Prostate gland (tissue), 2 donors: ENCODE measurements at regions not wholly inside any gene's neighbourhood (a gene's known extent, or its start where the extent isn't known, plus 50 kb on each side); places are given as distances from the start of the nearest gene placed in this dataset.
A peak's percentile ranks its signal among the peaks of the same experiment; 100 is the strongest.
"Not testable (repeated sequence)": the region's sequence is repeated elsewhere in the genome, so short reads cannot be mapped to it uniquely, and the experiment has no call there.

Experiments used
- DNase-seq: peaks from one replicate; pipeline ENCODE4 v3.0.0-alpha.2; 2019; ENCODE audit warnings: low spot score
- H3K27ac ChIP-seq, 2 donors: fragments of 200-600 bp; sonication (generic); 2 replicates each; pipeline ENCODE4 v1.5.1; 2017 to 2019
- H3K27me3 ChIP-seq: fragments of 200-600 bp; sonication (generic); replicated peaks from 2 replicates; pipeline ENCODE4 v1.5.1; 2019; ENCODE audit not compliant: insufficient read depth
- H3K36me3 ChIP-seq, 2 donors: fragments of 200-600 bp; sonication (generic); 1 replicate in 1 of 2; 2 replicates in 1 of 2; pipeline versions ENCODE4 v1.5.1 to v1.8.1; 2017 to 2019
- H3K4me1 ChIP-seq: fragments of 200-600 bp; sonication (generic); replicated peaks from 2 replicates; pipeline ENCODE4 v1.5.1; 2019
- H3K4me3 ChIP-seq, 2 donors: fragments of 200-600 bp; sonication (generic); 2 replicates each; pipeline ENCODE4 v1.5.1; 2017 to 2019
- H3K9me3 ChIP-seq: fragments of 200-600 bp; sonication (generic); 2 replicates; pipeline ENCODE4 v1.5.1; 2017
- POLR2AphosphoS5 ChIP-seq: sonication (generic); formaldehyde crosslinking; IDR thresholded peaks from one replicate; pipeline ENCODE4 v1.6.1; 2017; ENCODE audit warnings: antibody characterized with exemption
- WGBS: methylation state at CpG from one replicate; pipeline ENCODE4 v1.1.5; 2018; 5-methylcytosine and 5-hydroxymethylcytosine counted together
- intact Hi-C: fragments of 100-400 bp; cut with DNase I; formaldehyde crosslinking; loops from one replicate; pipeline ENCODE4 v1.14.2; 2022
- TF ChIP-seq, protein P1 (sequence below), 4 experiments: fragments of 200-600 bp in 2 of 4; fragments of 450-650 bp in 2 of 4; sonication (generic) in 2 of 4; IDR thresholded peaks; 1 replicate in 3 of 4; 2 replicates in 1 of 4; pipeline ENCODE4 v1.5.1; 2016 to 2019; ENCODE audit warnings: antibody characterized with exemption in 4 of 4, mild to moderate bottlenecking in 2 of 4, moderate library complexity in 2 of 4

DNA sequence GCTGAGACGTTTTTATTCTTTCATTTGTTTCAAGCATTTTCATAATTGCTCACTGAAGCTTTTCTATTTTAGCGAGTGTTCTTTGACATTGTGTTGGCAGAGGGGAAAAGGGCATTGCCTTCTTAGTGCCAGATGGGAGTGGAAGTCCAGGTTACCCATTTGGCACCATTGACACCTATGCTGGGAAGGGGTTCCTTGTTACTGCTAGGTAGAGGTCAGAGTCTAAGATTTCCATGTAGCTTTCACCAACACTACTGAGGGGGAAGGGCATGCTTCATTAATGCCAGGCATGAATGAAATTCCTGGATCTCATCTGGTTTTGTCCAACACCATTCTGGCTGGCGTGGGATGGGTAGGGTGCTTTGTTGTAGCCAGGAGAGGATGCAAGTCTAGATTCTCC lies 191.3 kb upstream of the PLGLB1 start:
- H3K27me3 ChIP-seq, intact Hi-C loops, DNase-seq, H3K4me1 ChIP-seq, H3K27ac ChIP-seq, H3K9me3 ChIP-seq, H3K36me3 ChIP-seq, H3K4me3 ChIP-seq: not testable (repeated sequence)
- 91% methylated on average over 1 of the region's 3 CpGs for WGBS

DNA sequence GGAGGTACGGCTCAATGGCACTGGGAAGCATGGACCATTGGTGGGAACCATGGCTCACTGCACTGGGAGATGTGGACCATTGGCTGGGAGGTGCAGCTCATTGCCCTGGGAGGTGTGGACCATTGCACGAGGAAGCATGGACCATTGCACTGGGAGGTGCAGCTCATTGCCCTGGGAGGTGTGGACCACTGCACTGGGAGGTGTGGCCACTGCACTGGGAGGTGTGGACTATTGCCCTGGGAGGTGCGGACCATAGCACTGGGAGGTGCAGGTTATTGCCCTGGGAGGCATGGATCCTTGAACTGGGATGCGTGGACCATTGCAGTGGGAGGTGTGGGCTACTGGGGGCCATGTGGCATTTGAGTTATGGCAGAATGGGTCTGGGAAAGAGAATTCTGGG lies 195.4 kb upstream of the PLGLB1 start:
- not testable (repeated sequence) for H3K4me3 ChIP-seq, DNase-seq
- 88% methylated on average over 1 of the region's 4 CpGs for WGBS

DNA sequence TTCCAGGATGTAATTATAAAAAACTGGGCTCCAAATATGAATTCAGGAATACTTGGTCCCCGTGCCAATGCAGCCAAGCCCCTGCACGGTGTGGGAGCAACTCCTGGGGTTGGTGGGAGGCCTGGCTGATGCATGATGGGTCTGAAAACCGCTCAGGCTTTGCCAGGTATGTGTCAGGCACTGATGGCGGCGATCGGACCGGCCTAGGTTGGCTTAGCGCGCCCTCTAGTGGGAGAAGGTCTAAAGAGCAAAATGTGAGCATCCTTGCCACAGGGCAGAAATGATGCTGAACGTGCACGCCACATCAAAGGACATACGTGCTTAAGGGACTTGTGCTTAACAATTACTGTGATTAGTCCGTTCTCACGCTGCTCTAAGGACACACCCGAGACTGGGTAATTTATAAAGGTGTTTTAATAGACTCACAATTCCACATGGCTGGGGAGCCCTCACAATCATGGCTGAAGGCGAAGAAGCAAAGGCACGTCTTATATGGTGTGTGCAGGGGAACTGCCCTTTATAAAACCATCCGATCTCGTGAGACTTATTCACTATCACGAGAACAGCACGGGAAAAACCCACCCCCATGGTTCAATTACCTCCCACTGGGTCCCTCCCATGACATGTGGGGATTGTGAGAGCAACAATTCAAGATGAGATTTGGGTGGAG lies 196.2 kb upstream of the PLGLB1 start:
- intact Hi-C loops, DNase-seq, H3K4me1 ChIP-seq, H3K9me3 ChIP-seq, H3K4me3 ChIP-seq, H3K27me3 ChIP-seq, H3K36me3 ChIP-seq, H3K27ac ChIP-seq: not testable (repeated sequence)
- TF ChIP-seq, protein P1, sequence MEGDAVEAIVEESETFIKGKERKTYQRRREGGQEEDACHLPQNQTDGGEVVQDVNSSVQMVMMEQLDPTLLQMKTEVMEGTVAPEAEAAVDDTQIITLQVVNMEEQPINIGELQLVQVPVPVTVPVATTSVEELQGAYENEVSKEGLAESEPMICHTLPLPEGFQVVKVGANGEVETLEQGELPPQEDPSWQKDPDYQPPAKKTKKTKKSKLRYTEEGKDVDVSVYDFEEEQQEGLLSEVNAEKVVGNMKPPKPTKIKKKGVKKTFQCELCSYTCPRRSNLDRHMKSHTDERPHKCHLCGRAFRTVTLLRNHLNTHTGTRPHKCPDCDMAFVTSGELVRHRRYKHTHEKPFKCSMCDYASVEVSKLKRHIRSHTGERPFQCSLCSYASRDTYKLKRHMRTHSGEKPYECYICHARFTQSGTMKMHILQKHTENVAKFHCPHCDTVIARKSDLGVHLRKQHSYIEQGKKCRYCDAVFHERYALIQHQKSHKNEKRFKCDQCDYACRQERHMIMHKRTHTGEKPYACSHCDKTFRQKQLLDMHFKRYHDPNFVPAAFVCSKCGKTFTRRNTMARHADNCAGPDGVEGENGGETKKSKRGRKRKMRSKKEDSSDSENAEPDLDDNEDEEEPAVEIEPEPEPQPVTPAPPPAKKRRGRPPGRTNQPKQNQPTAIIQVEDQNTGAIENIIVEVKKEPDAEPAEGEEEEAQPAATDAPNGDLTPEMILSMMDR (IDR thresholded peaks at IDR 0.05) = peak in 2 of 4 experiments; percentile 10 to 32
- WGBS = no CpG with 5 or more reads among the region's 21 CpGs

More for the DNA sequence above, 195.4 kb upstream of the PLGLB1 start:
- H3K27me3 ChIP-seq, H3K4me1 ChIP-seq, intact Hi-C loops, H3K9me3 ChIP-seq, H3K27ac ChIP-seq, H3K36me3 ChIP-seq: not testable (repeated sequence)

DNA sequence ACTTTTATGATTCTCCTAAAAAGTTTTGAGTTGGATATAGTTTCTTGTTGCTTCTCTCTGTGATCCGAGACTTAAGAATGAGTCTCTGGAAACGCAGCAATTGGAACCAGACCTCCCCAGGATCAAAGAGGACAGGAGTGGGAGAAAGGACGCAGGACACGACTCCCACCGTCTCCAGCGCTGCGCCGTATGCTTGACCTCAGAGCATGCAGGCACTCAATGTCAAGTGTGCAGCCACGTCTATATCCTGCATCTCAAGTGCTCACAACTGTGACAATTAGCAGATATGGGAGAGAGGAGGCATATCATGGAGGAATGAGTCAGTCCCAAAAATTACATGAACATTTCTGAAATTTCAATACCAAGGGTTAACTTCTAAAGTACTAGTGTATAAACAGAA lies 199.0 kb upstream of the PLGLB1 start:
- H3K9me3 ChIP-seq, DNase-seq, H3K4me1 ChIP-seq, H3K27me3 ChIP-seq, H3K4me3 ChIP-seq, H3K36me3 ChIP-seq, H3K27ac ChIP-seq, intact Hi-C loops: not testable (repeated sequence)
- WGBS = 54% methylated on average over 9 of the region's 9 CpGs

DNA sequence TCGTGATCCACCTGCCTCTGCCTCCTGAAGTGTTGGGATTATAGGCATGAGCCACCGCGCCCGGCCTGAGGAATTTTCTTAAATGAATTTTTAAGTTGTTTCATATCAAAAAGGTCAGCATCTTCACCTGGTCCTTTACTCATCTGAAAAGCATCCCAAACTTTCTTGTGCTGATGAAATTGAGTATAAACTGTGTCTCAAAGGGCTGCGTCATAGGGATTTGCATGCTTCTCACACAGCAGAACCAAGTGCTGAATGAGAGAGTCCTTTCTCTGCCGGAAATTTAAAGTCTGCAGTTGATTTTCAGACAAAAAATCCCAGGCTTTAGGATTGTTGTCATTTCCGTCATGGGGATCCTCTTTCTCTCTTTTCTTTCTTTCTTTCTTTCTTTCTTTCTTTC lies 200.5 kb upstream of the PLGLB1 start:
- H3K9me3 ChIP-seq, DNase-seq, H3K36me3 ChIP-seq, H3K27me3 ChIP-seq, H3K4me3 ChIP-seq, H3K4me1 ChIP-seq, H3K27ac ChIP-seq, intact Hi-C loops: not testable (repeated sequence)
- WGBS = 91% methylated on average over 7 of the region's 7 CpGs

DNA sequence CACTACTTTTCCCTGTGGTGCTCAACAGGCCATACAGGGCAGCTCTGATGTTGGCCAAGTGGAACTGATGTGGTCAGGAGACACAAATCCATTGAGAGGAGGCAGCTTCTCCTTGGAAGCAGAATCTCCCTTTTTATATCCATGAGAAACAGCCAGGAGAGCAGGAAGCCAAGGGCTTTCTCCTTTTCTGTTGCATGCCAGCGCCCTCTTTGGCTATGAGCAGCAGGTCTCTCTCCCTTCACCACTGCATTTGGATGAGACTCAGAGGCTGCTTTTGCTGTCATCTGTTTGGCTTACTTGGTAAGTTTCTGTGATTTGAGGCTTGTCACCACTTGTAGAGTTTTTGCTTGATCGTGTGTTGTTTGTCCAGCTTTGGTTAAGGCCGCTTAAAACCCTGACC lies 202.2 kb upstream of the PLGLB1 start:
- H3K36me3 ChIP-seq, DNase-seq, H3K9me3 ChIP-seq, H3K27me3 ChIP-seq, H3K4me3 ChIP-seq, H3K27ac ChIP-seq, intact Hi-C loops, H3K4me1 ChIP-seq: not testable (repeated sequence)
- WGBS = 19% methylated on average over 2 of the region's 3 CpGs

DNA sequence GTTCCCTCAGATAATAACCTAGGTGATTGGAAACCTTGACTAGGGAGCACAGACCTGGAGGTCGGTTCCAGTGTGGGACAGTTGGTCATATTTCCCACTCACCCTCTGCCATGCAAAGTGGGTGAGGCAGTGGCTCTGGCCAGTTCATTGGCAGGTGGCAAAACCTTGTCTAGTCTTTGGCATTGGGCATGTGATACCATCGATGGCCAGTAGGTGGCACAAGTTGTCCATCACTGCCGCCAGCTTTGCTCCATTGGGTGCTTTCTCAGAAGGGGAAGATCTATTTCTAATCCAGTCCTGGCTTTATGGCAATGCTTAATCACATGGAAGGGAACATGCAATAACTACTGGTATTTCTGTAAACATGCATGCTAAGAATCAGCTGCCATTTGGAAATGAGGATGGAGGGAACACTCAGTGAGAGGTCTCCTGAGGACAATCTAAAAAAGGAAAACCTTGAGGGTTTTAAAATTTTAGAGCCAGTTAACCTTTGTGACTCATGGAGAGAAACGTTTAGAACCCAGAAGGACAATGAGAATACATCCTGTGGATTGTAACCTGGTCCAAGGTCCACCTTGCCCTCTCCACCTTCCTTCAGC lies 207.5 kb upstream of the PLGLB1 start:
- H3K27ac ChIP-seq, DNase-seq, H3K4me1 ChIP-seq, H3K27me3 ChIP-seq, H3K36me3 ChIP-seq, intact Hi-C loops, H3K9me3 ChIP-seq, H3K4me3 ChIP-seq: not testable (repeated sequence)
- 0% methylated on average over 1 of the region's 4 CpGs for WGBS
- TF ChIP-seq POLR2AphosphoS5 = peak; percentile 50
- TF ChIP-seq, protein P1 (IDR thresholded peaks at IDR 0.05) = peak in 2 of 4 experiments; percentile 23 to 58

DNA sequence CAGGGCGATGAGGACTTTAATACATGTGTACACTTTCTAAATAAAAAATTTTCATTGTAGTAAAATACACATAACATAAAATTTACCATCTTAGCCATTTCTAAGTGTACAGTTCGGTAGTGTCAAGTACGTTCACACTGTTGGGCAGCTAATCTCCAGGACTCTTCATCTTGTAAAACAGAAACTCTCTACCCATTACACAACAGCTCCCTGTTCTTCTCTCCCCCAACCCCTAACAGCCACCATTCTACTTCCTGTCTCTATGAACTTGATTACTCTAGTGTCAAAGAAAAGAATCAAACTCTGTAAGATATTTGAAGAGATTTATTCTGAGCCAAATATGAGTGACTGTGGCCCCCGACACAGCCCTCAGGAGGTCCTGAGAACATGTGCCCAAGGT lies 208.3 kb upstream of the PLGLB1 start:
- 59% methylated on average over 2 of the region's 4 CpGs for WGBS
- not testable (repeated sequence) for H3K27ac ChIP-seq, DNase-seq

DNA sequence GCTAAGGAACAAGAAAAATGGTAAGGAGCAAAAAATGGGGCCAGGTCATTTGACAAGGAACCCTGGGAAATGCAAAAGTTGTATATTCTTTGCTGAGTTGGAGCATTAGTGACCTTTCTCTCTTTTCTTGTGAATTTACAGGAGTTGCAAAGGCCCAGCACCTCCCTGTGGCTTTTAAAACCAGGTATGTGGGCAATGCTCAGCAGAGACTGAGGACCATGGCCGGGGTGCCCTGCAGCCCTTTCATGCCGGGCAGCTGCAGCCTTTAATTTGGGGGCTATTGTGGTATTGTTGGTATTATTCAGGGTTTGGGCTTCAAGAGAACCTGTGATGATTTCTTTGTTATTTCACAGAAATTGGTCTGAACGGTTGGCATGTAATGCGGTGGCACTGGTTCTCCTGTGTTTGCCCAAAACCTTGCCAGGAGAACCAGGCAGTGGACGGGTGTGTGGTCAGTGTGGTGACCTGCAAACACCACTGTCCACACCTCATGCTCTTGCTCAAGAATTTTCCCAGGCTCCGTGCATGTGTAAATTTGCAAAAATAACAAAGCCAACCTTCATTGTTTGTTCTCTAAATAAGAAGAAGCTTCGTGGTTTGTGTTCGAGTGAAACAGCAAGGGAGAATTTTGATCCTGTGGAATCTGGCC lies 213.8 kb upstream of the PLGLB1 start:
- H3K4me1 ChIP-seq, H3K36me3 ChIP-seq, H3K9me3 ChIP-seq, intact Hi-C loops, DNase-seq, H3K27me3 ChIP-seq, H3K4me3 ChIP-seq, H3K27ac ChIP-seq: not testable (repeated sequence)
- no CpG with 5 or more reads among the region's 8 CpGs for WGBS

More for the DNA sequence above, 208.3 kb upstream of the PLGLB1 start:
- H3K4me1 ChIP-seq, H3K4me3 ChIP-seq, H3K36me3 ChIP-seq, H3K9me3 ChIP-seq, intact Hi-C loops, H3K27me3 ChIP-seq: not testable (repeated sequence)

DNA sequence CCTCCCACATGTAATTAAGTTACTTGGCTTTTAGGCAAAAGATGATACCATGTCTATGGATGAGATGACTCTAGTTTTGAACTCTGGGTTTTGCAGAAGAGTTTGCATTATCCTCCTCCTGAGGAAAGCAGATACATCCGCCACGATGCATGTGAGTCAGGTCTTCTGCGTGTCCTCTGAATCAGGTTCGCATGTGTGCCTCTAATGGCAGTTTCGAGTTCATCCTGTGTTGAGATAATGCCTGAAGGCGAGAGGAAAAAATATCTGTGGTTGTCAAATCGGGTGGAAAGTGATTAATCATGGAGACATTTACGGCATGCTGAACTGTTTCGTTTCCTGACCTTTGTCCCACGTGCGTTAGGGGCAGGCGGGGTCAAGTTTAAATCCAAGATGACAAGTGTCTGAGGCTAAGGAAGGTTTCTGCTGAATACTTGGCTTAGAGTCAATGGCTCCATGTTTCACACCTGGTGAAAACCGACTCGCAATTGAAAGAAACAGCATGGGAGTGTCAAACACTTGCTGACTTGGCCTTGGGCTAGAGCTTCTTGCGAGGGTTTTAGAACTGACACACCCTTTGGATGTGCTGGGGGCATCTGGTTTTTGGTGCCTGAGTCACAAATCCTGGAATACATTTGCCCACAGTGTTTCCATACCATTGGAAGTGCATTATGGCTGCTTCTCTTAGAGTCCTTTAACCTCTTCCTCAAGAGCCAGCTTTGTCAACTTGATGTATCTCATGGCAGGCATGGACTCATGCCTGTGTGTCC lies 216.1 kb upstream of the PLGLB1 start:
- DNase-seq, H3K27ac ChIP-seq, H3K4me1 ChIP-seq, intact Hi-C loops, H3K27me3 ChIP-seq, H3K36me3 ChIP-seq, H3K9me3 ChIP-seq, H3K4me3 ChIP-seq: not testable (repeated sequence)
- 65% methylated on average over 8 of the region's 15 CpGs for WGBS
